HFF-Myc (cell line): ENCODE measurements at regions not wholly inside any gene's neighbourhood (a gene's known extent, or its start where the extent isn't known, plus 50 kb on each side); places are given as distances from the start of the nearest gene placed in this dataset.

Experiments
- DNase-seq: peaks from one replicate; pipeline ENCODE4 v3.0.0-alpha.2; 2011; ENCODE audit warnings: low read depth; ENCODE audit errors: extremely low read depth
- H3K4me3 ChIP-seq: replicated peaks from 2 replicates; pipeline ENCODE4 v1.5.1; 2011; ENCODE audit warnings: low read depth, mild to moderate bottlenecking, control low read depth, low read length
- CTCF ChIP-seq: IDR thresholded peaks from 2 replicates; pipeline ENCODE4 v1.5.1; 2012; ENCODE audit warnings: mild to moderate bottlenecking, low read depth, low read length, control low read depth; ENCODE audit errors: missing control alignments

- DNase-seq: no peak
- no peak overlapping the region for H3K4me3 ChIP-seq
- TF ChIP-seq CTCF: no peak
Observed at GRCh38 chr9:78724896-78725295, 428.0 kb downstream of the PSAT1 start.

GRCh38 chr9:78725503-78725902 is 428.6 kb downstream of the PSAT1 start:
- no peak for DNase-seq
- no peak overlapping the region for H3K4me3 ChIP-seq
- TF ChIP-seq CTCF: no peak

- DNase-seq: no peak
- TF ChIP-seq CTCF: no peak
- no peak overlapping the region for H3K4me3 ChIP-seq
Observed at GRCh38 chr9:78745331-78745730, 448.4 kb downstream of the PSAT1 start.

GRCh38 chr9:78746010-78746409 is 449.1 kb downstream of the PSAT1 start:
- no peak for DNase-seq
- TF ChIP-seq CTCF: no peak
- H3K4me3 ChIP-seq: no peak overlapping the region

- H3K4me3 ChIP-seq: no peak overlapping the region
- TF ChIP-seq CTCF: no peak
- DNase-seq: no peak
Observed at GRCh38 chr9:78753039-78753438, 456.1 kb downstream of the PSAT1 start.

GRCh38 chr9:78756813-78757510 is 460.0 kb downstream of the PSAT1 start:
- no peak for DNase-seq
- no peak for TF ChIP-seq CTCF
- H3K4me3 ChIP-seq: no peak overlapping the region

- no peak for DNase-seq
- TF ChIP-seq CTCF: no peak
- H3K4me3 ChIP-seq: no peak overlapping the region
Observed at GRCh38 chr9:78763424-78763823, 466.5 kb downstream of the PSAT1 start.
